Activated CD4-positive, alpha-beta memory T cell treated with anti-CD3 and anti-CD28 coated beads, Interleukin-2, amount 10 ng/mL, durations not matched to agents 7 days and 5 days (primary cell): ENCODE measurements at regions not wholly inside any gene's neighbourhood (a gene's known extent, or its start where the extent isn't known, plus 50 kb on each side); places are given as distances from the start of the nearest gene placed in this dataset.

Source experiments
- CTCF ChIA-PET: fragments of 350-600 bp; sonication (Branson Sonifier 250); formaldehyde crosslinking; loops from one replicate; lab custom pipeline; 2021; ENCODE audit warnings: antibody characterized with exemption, inconsistent platforms; lab: Charles Lee
- POLR2A ChIA-PET: fragments of 350-600 bp; sonication (Branson Sonifier 250); formaldehyde crosslinking; loops from one replicate; lab custom pipeline; 2021; ENCODE audit warnings: antibody characterized with exemption; lab: Charles Lee
- DNase-seq: peaks from one replicate; pipeline ENCODE4 v3.0.0-alpha.2; 2020
- H3K27ac Mint-ChIP-seq: one replicate; pipeline ENCODE4 v1.8.0; 2021; ENCODE audit warnings: mild to moderate bottlenecking, mixed read lengths
- H3K27me3 Mint-ChIP-seq: one replicate; pipeline ENCODE4 v1.8.0; 2021; ENCODE audit warnings: mixed read lengths
- H3K36me3 Mint-ChIP-seq: one replicate; pipeline ENCODE4 v1.8.0; 2021; ENCODE audit warnings: low read depth, mixed read lengths
- H3K4me1 Mint-ChIP-seq: one replicate; pipeline ENCODE4 v1.8.0; 2021; ENCODE audit warnings: mixed read lengths
- H3K4me3 Mint-ChIP-seq: one replicate; pipeline ENCODE4 v1.8.0; 2021; ENCODE audit warnings: mild to moderate bottlenecking, mixed read lengths
- H3K9me3 Mint-ChIP-seq: one replicate; pipeline ENCODE4 v1.8.0; 2021; ENCODE audit warnings: mixed read lengths

DNA sequence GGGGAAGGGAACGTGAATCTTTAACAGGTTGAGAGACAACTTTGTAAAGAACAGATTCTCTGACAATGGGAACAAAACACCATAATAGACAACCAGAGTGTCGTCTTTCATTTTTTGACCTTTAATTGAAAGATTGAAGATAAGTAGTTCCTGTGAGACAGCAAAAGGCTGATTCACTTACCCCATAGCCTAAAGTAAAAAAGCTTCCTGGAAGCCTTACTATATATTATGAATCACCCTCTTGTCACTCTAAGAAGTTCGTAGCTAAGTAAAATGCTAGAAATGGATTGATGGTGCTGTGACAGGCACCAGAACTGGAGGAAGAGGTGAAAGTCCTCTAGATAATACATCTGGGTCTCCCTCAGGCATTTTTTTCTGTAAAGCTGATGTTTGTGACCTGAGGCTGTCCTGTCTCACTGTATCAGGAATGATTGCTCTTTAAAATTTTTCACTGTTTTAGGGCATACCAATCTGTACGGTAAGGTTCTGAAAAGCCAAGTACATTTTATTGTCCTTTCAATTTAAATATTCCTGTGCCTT lies 824.6 kb upstream of the SEMA6D start:
- Mint-ChIP-seq H3K9me3 (peaks cover 7% of the 10 kb centered on the region), H3K4me3 (no peak overlapping the region), H3K27me3 (no peaks in the 10 kb centered on the region), H3K4me1 (no peaks in the 10 kb centered on the region), H3K36me3 (no peaks in the 10 kb centered on the region), H3K27ac (no peak overlapping the region)
- no peak for DNase-seq
- CTCF ChIA-PET, result no interaction called here
- POLR2A ChIA-PET, result no interaction called here

DNA sequence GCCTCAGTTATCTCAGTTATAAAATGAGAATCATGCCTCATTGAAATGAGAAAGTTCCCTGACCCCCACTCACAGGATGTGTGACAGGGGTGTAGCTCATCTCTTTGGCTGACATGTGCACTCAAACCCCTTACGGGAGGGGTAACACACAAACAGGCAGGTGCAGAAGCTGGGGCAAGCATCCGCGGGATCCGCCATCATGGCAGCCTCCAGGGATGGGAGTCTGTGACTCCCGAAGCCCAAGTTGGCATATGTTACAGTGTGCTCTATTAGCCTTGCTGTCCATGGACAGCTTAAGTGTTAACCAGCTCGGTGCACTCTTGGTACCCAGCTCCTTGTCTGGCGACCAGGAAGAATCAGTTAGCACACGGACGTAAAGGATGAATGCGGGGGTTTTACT lies 822.7 kb upstream of the SEMA6D start:
- H3K4me1 Mint-ChIP-seq, result no peaks in the 10 kb centered on the region
- H3K36me3 Mint-ChIP-seq, result no peaks in the 10 kb centered on the region
- H3K9me3 Mint-ChIP-seq, result peaks cover 11% of the 10 kb centered on the region
- H3K27me3 Mint-ChIP-seq, result no peaks in the 10 kb centered on the region
- ChIA-PET CTCF (interaction anchor here (0.7 kb wide), 1 partner anchor 14 kb away, joined by 3 read pairs; no protein-coding TSS in a partner anchor), POLR2A (no interaction called here)
- DNase-seq, result no peak
- no peak overlapping the region for H3K27ac Mint-ChIP-seq
- H3K4me3 Mint-ChIP-seq, result no peak overlapping the region

DNA sequence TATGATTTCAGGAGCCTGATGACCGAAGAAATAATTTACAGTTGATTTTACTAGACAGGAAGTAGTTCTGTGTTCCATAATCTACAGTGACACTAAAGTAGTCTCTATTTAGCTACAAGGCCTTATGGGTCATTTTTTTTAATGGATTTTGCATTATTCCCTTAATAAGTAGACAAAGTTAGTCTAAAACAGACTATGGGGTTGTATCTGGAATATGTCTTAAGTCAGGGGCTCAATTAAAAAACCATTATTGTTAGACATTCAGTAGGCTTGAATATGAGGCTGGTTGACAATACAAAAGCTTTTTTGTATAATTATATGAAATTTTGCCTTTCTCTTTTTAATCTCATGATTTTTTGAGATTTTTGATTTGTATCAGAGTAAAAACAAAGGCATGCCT lies 820.0 kb upstream of the SEMA6D start:
- H3K9me3 Mint-ChIP-seq, result peaks cover 13% of the 10 kb centered on the region
- H3K27ac Mint-ChIP-seq, result no peak overlapping the region
- no peaks in the 10 kb centered on the region for H3K27me3 Mint-ChIP-seq
- POLR2A ChIA-PET, result no interaction called here
- CTCF ChIA-PET, result no interaction called here
- H3K4me3 Mint-ChIP-seq, result no peak overlapping the region
- H3K36me3 Mint-ChIP-seq, result no peaks in the 10 kb centered on the region
- no peaks in the 10 kb centered on the region for H3K4me1 Mint-ChIP-seq
- DNase-seq, result no peak

DNA sequence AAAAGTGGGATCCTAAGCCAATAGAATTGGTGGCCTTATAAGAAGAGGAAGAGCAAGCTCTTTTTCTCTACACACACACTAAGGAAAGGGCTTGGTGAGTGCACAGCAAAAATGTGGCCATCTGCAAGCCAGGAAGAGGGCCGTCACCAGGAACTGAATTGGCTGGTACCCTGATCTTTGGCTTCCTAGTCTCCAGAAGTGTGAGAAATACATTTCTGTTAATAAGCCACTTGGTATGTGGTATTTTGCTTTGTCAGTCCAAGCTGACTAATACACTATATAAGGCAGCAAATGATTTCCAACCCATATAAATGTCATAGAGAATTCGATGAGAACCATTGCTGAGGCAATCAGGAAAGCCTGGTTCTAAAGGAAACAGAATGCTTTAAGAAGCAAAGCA lies 816.3 kb upstream of the SEMA6D start:
- Mint-ChIP-seq H3K4me1 (no peaks in the 10 kb centered on the region), H3K36me3 (no peaks in the 10 kb centered on the region), H3K9me3 (peaks cover 17% of the 10 kb centered on the region), H3K27ac (no peak overlapping the region), H3K4me3 (no peak overlapping the region), H3K27me3 (no peaks in the 10 kb centered on the region)
- DNase-seq, result no peak
- ChIA-PET CTCF (no interaction called here), POLR2A (no interaction called here)

DNA sequence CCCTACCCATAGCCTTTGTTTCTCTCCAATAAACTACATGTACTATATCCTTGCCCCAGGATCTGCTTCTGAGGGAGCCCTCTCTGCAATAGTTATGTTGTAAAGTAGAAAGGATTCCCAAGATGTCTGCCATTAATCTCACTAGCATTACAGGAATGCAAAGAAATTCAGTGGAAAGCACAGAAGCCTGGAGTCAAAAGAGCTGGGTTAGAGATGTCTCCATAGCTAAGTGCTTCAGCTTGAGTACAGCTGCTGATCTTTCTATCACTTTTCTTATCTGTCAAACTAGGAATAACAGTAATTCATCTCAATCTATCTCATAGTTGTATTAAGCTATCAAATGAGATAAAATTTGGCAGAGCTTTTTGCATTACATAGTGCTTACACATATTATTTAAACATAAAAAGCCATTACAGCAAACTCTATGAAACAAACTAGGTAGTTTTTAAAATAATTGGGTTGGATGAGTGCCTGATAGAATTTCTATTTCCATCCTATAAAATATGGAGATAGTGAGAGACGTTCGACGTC lies 799.5 kb upstream of the SEMA6D start:
- H3K36me3 Mint-ChIP-seq, result no peaks in the 10 kb centered on the region
- no peak overlapping the region for H3K27ac Mint-ChIP-seq
- H3K9me3 Mint-ChIP-seq, result peaks cover 11% of the 10 kb centered on the region
- POLR2A ChIA-PET, result no interaction called here
- no peak overlapping the region for H3K4me3 Mint-ChIP-seq
- CTCF ChIA-PET, result no interaction called here
- no peak for DNase-seq
- H3K27me3 Mint-ChIP-seq, result no peaks in the 10 kb centered on the region
- no peaks in the 10 kb centered on the region for H3K4me1 Mint-ChIP-seq

DNA sequence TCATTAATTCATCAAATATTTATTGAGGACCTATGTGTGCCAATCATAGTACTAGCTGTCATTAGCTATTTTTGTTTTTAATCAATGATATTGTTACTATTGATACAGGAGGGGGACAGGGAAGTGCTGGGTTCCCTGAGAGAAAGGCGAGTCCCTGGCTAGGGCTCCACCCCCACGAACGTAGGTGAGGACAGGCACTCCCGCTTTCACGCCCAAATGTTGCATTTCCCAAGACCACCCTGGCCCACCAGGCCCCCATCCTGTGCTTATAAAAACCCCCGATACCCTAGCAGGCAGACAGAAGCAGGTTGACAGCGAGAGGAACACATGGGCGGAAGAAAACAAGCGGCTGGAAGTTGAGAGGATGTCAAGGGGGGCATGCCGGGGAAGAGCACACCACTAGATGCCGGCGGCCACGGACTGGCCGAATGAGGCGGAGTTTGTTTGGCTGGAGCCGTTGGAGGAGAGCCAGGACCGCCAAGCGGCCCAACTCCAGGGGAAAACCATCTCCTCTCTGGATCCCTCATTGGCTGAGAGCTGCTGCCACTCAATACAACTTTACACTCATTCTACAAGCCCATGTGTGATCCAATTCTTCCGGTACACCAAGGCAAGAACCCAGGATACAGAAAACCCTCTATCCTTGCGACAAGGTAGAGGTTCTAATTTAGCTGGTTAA lies 798.7 kb upstream of the SEMA6D start:
- POLR2A ChIA-PET, result no interaction called here
- Mint-ChIP-seq H3K4me3 (no peak overlapping the region), H3K4me1 (no peaks in the 10 kb centered on the region), H3K27ac (no peak overlapping the region), H3K27me3 (no peaks in the 10 kb centered on the region), H3K36me3 (no peaks in the 10 kb centered on the region), H3K9me3 (peaks cover 20% of the 10 kb centered on the region)
- CTCF ChIA-PET, result no interaction called here
- DNase-seq, result no peak

DNA sequence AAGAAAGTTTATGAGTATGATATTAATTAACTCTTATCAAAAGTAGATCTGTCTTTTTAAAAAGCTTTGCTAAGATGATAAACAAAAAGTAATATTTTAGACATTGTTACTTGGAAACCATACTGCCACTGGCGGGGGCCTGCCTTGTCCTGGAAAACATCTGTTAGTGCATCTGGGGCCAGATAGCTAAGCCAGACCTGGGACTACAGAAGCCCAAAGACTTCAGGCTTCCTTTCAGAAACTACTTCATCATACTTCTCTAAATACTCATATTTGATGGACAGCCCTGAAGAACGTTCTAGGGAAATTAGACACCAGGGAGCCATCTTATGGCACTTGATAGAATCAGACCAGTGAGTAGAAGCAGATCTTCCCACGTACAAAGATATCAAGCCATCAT lies 795.4 kb upstream of the SEMA6D start:
- POLR2A ChIA-PET, result no interaction called here
- Mint-ChIP-seq H3K27me3 (no peaks in the 10 kb centered on the region), H3K4me1 (no peaks in the 10 kb centered on the region), H3K9me3 (peaks cover 18% of the 10 kb centered on the region), H3K36me3 (no peaks in the 10 kb centered on the region), H3K4me3 (no peak overlapping the region), H3K27ac (no peak overlapping the region)
- no peak for DNase-seq
- CTCF ChIA-PET, result no interaction called here

DNA sequence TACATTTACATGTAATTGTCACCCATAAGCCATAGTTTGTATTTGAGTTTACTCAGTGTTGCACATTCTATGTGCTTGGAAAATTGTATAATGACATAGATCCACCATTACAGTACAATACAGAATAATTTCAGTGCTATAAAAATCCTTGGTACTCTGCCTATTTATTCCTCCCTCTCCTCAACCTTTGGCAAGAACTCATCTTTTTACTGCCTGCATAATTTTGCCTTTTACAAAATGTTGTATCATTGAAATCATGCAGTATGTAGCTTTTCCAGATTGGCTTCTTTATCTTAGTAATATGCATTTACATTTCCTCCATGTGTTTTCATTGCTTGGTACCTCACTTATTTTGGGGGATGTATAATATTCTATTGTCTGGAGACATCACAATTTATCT lies 786.9 kb upstream of the SEMA6D start:
- no peak overlapping the region for H3K4me3 Mint-ChIP-seq
- no peaks in the 10 kb centered on the region for H3K4me1 Mint-ChIP-seq
- H3K27me3 Mint-ChIP-seq, result no peaks in the 10 kb centered on the region
- CTCF ChIA-PET, result no interaction called here
- no peak for DNase-seq
- no peaks in the 10 kb centered on the region for H3K36me3 Mint-ChIP-seq
- H3K9me3 Mint-ChIP-seq, result peaks cover 5% of the 10 kb centered on the region
- no peak overlapping the region for H3K27ac Mint-ChIP-seq
- POLR2A ChIA-PET, result no interaction called here

DNA sequence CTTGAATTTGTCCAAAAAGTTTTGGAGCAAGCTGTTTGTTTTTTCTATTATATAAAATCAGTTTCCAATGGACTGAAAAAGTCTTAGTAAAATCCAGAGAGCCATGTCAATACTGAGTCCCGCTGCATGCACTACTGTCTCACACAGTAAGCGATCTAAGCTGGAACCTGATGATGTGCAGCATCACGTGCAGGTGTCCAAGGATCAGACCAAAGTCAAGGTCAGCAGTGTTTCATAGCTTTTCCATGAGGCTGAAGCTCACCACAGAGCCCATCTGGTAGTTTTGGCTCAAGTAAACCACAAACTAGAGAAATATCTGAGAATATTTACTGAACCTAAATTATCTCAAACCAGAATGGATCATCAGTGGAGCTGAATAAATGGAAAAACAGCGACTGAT lies 784.0 kb upstream of the SEMA6D start:
- Mint-ChIP-seq H3K36me3 (no peaks in the 10 kb centered on the region), H3K4me3 (no peak overlapping the region), H3K27me3 (no peaks in the 10 kb centered on the region), H3K27ac (no peak overlapping the region), H3K9me3 (peaks cover 2% of the 10 kb centered on the region), H3K4me1 (no peaks in the 10 kb centered on the region)
- CTCF ChIA-PET, result no interaction called here
- POLR2A ChIA-PET, result no interaction called here
- DNase-seq, result no peak

DNA sequence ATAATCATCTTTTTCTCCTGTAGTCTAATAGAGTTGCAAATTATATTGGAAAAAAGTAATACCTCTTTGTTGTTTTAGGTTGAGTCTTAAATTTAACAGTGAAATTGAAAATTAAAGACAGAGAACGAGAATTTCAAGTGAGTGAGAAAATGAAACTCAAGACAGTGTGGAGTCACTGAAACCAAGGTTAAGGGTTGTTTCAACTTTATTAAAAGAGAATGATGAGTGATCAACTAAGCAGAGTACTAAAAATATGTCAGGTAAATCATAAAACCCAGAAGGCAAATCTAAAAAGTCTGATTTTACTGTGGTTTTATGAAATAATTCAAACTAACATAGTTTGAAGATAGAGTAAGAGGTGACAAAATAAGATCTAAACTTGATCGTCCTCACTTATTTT lies 782.5 kb upstream of the SEMA6D start:
- Mint-ChIP-seq H3K27me3 (no peaks in the 10 kb centered on the region), H3K4me3 (no peak overlapping the region), H3K4me1 (no peaks in the 10 kb centered on the region), H3K36me3 (no peaks in the 10 kb centered on the region), H3K9me3 (peaks cover 2% of the 10 kb centered on the region), H3K27ac (no peak overlapping the region)
- POLR2A ChIA-PET, result no interaction called here
- CTCF ChIA-PET, result no interaction called here
- no peak for DNase-seq

DNA sequence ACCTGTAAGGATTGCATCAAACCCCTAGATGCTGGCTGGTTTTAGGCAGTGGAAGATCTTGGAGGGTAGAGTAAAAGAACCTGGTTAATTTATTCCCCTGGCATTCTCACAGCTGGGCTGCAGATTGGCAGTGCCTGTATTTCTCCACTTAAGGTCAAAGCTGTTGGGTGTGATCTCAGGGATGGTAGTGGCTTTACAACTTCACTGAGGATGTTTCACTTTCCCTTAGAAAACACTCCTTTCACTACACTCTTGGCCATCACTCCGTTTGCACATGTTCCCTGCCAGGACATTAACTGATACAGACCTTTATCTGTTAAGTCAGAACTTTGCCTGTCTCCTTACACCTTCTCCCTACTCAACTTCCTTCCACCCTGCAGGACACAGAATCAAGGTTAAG lies 779.1 kb upstream of the SEMA6D start:
- POLR2A ChIA-PET, result no interaction called here
- H3K4me1 Mint-ChIP-seq, result no peaks in the 10 kb centered on the region
- no peaks in the 10 kb centered on the region for H3K27me3 Mint-ChIP-seq
- H3K27ac Mint-ChIP-seq, result no peak overlapping the region
- no peak for DNase-seq
- no peak overlapping the region for H3K4me3 Mint-ChIP-seq
- peaks cover 9% of the 10 kb centered on the region for H3K9me3 Mint-ChIP-seq
- no peaks in the 10 kb centered on the region for H3K36me3 Mint-ChIP-seq
- CTCF ChIA-PET, result no interaction called here

DNA sequence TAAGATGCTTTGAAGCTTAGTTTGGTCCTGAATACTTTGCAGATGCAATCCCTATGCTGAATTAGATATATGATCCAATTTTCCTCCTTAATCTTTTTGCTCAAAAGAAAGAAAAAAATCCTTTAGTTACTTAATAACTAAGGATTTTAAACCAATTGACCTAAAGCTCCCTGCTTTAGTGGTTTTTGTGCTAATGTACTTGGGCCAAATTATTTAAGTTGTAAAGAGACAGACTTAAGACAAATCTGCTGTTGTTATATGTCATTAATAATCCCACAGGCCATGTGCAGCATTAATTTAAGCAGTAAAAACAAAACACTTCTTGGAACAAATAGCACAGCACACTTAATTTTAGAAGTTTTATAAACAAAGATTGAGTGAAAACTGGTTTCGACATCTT lies 776.1 kb upstream of the SEMA6D start:
- DNase-seq, result no peak
- Mint-ChIP-seq H3K9me3 (peaks cover 9% of the 10 kb centered on the region), H3K4me3 (no peak overlapping the region), H3K4me1 (no peaks in the 10 kb centered on the region), H3K36me3 (no peaks in the 10 kb centered on the region), H3K27me3 (no peaks in the 10 kb centered on the region), H3K27ac (no peak overlapping the region)
- CTCF ChIA-PET, result no interaction called here
- POLR2A ChIA-PET, result no interaction called here

DNA sequence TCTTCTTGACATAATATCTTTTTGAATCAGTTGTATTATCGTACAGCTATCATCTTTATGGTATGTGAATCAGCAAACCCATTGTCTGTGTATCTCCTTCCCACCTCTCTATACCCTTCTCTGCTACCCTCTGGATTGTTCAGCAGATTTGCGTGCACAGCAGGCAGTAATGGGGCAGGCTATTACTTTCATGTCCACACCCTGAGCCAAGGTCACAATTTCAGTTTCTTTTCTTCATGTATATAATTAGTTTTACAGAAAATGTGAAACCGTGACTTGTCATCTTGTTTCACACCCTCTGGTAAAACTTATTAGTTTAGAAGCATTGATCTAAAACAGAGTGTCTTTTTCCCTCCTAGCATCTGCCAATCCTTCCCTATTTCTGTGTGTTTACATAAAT lies 770.4 kb upstream of the SEMA6D start:
- Mint-ChIP-seq H3K27ac (no peak overlapping the region), H3K27me3 (no peaks in the 10 kb centered on the region), H3K9me3 (peaks cover 18% of the 10 kb centered on the region), H3K4me3 (no peak overlapping the region), H3K36me3 (no peaks in the 10 kb centered on the region), H3K4me1 (no peaks in the 10 kb centered on the region)
- CTCF ChIA-PET, result no interaction called here
- POLR2A ChIA-PET, result no interaction called here
- DNase-seq, result no peak

DNA sequence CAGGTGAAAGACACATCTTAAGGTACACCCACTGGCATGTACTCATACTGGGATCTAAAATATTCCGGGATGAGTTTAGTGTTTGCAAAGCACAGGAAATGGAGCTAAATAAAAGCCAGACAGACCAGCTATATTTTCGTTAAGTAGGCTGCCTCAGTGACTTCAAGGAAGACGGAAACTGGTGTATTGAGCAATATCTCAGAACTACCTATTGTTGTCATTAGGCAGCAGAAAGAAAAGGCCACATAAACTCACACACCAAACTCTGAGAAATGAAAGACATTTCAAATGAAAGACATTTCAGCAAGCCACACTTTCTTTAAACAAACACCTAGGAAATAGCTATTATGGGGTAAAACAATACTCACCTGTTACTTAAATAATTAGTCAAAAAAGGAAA lies 761.7 kb upstream of the SEMA6D start:
- no peaks in the 10 kb centered on the region for H3K36me3 Mint-ChIP-seq
- H3K4me3 Mint-ChIP-seq, result no peak overlapping the region
- peaks cover 11% of the 10 kb centered on the region for H3K9me3 Mint-ChIP-seq
- H3K27me3 Mint-ChIP-seq, result no peaks in the 10 kb centered on the region
- H3K27ac Mint-ChIP-seq, result no peak overlapping the region
- no peak for DNase-seq
- H3K4me1 Mint-ChIP-seq, result no peaks in the 10 kb centered on the region
- ChIA-PET POLR2A (no interaction called here), CTCF (no interaction called here)
